H1 (cell line): ENCODE measurements at regions not wholly inside any gene's neighbourhood (a gene's known extent, or its start where the extent isn't known, plus 50 kb on each side); places are given as distances from the start of the nearest gene placed in this dataset.

Experiments used
- CTCF ChIA-PET: fragments of 300-600 bp; sonication (Branson Sonifier 250); formaldehyde crosslinking; loops from one replicate; lab custom pipeline; 2021; ENCODE audit not compliant: partially characterized antibody; lab: Charles Lee
- POLR2A ChIA-PET: fragments of 300-600 bp; sonication (Branson Sonifier 250); formaldehyde crosslinking; loops from one replicate; lab custom pipeline; 2021; ENCODE audit warnings: inconsistent platforms; ENCODE audit not compliant: partially characterized antibody; lab: Charles Lee
- DNase-seq, 2 experiments: peaks; one replicate each; pipeline versions ENCODE4 v3.0.0 to v3.0.0-alpha.2; 2010 to 2022; ENCODE audit warnings: low spot score in 2 of 2, low read depth in 1 of 2, mixed read lengths in 1 of 2
- FAIRE-seq: peaks from 2 replicates; lab custom pipeline; 2011; peaks lifted over from hg19 to GRCh38; lab: Jason Lieb, UNC
- H2AFZ ChIP-seq: 2 replicates; pipeline ENCODE4 v1.8.1; 2012; ENCODE audit warnings: low read length, inconsistent platforms
- H2AK5ac ChIP-seq: 2 replicates; pipeline ENCODE4 v1.6.1; 2013; ENCODE audit warnings: low read depth, low read length
- H2BK120ac ChIP-seq: replicated peaks from 2 replicates; pipeline ENCODE3; 2013; ENCODE audit warnings: low read depth, low read length, inconsistent platforms
- H2BK12ac ChIP-seq: 2 replicates; pipeline ENCODE4 v1.6.1; 2013; ENCODE audit warnings: low read depth, low read length
- H2BK15ac ChIP-seq: 2 replicates; pipeline ENCODE4 v1.6.1; 2013; ENCODE audit warnings: low read length
- H2BK20ac ChIP-seq: 2 replicates; pipeline ENCODE4 v1.6.1; 2013; ENCODE audit warnings: low read length
- H2BK5ac ChIP-seq: 2 replicates; pipeline ENCODE4 v1.6.1; 2013; ENCODE audit warnings: low read depth, low read length
- H3K14ac ChIP-seq: 2 replicates; pipeline ENCODE4 v1.6.1; 2013; ENCODE audit warnings: inconsistent platforms; ENCODE audit not compliant: insufficient read length
- H3K18ac ChIP-seq: 2 replicates; pipeline ENCODE4 v1.6.1; 2013; ENCODE audit warnings: low read length; ENCODE audit errors: extremely low read depth
- H3K23ac ChIP-seq: 2 replicates; pipeline ENCODE4 v1.6.1; 2013; ENCODE audit warnings: inconsistent platforms; ENCODE audit not compliant: insufficient read length
- H3K23me2 ChIP-seq: 2 replicates; pipeline ENCODE4 v1.6.1; 2013; ENCODE audit warnings: low read depth, low read length
- H3K27ac ChIP-seq: 2 replicates; pipeline ENCODE4 v1.6.1; 2011; ENCODE audit warnings: low read depth, low read length, inconsistent platforms
- H3K27me3 ChIP-seq, 4 experiments: replicated peaks in 1 of 4; 1 replicate in 1 of 4; 2 replicates in 3 of 4; pipeline versions ENCODE4 v1.6.1 to v1.8.1; 2011 to 2013; ENCODE audit warnings: low read length in 3 of 4, mild to moderate bottlenecking in 3 of 4, inconsistent platforms in 2 of 4, mixed read lengths in 2 of 4, moderate library complexity in 1 of 4; ENCODE audit not compliant: control insufficient read depth in 3 of 4, insufficient read depth in 3 of 4; ENCODE audit errors: extremely low read depth in 1 of 4
- H3K36me3 ChIP-seq, 4 experiments: 2 replicates each; pipeline versions ENCODE4 v1.6.1 to v1.8.1; 2011 to 2013; ENCODE audit warnings: mild to moderate bottlenecking in 4 of 4, low read length in 3 of 4, moderate library complexity in 2 of 4, control low read depth in 1 of 4, inconsistent platforms in 1 of 4; ENCODE audit not compliant: insufficient read depth in 4 of 4, control insufficient read depth in 2 of 4
- H3K4ac ChIP-seq: replicated peaks from 2 replicates; pipeline ENCODE3; 2013; ENCODE audit warnings: low read length, low read depth, mixed read lengths, inconsistent platforms; ENCODE audit not compliant: insufficient read length
- H3K4me1 ChIP-seq, 4 experiments: replicated peaks in 1 of 4; 1 replicate in 1 of 4; 2 replicates in 3 of 4; pipeline versions ENCODE4 v1.6.1 to v1.8.1; 2011 to 2013; ENCODE audit warnings: low read length in 3 of 4, inconsistent platforms in 2 of 4, mixed read lengths in 1 of 4; ENCODE audit not compliant: insufficient read depth in 4 of 4, control insufficient read depth in 3 of 4
- H3K4me2 ChIP-seq, 2 experiments: 2 replicates each; pipeline versions ENCODE4 v1.6.1 to v1.8.1; 2011 to 2013; ENCODE audit warnings: low read depth in 2 of 2, low read length in 2 of 2, control low read depth in 1 of 2, inconsistent platforms in 1 of 2, mild to moderate bottlenecking in 1 of 2; ENCODE audit not compliant: insufficient read depth in 1 of 2
- H3K4me3 ChIP-seq, 4 experiments: fragments of 200-600, 300-600 bp in 1 of 4; sonication (generic), shearing (Covaris generic), sonication (Bioruptor Twin) in 1 of 4; 2 replicates each; pipeline versions ENCODE4 v1.5.1 to v1.8.1; 2011 to 2016; ENCODE audit warnings: low read length in 4 of 4, low read depth in 3 of 4, control low read depth in 2 of 4, inconsistent platforms in 2 of 4, mild to moderate bottlenecking in 2 of 4, mixed read lengths in 1 of 4, moderate library complexity in 1 of 4; ENCODE audit not compliant: insufficient read depth in 2 of 4; ENCODE audit errors: extremely low read depth in 1 of 4
- H3K56ac ChIP-seq: replicated peaks from 2 replicates; pipeline ENCODE3; 2013; ENCODE audit warnings: low read depth, mild to moderate bottlenecking, mixed read lengths, low read length, inconsistent platforms; ENCODE audit not compliant: insufficient read length
- H3K79me1 ChIP-seq: 2 replicates; pipeline ENCODE4 v1.6.1; 2013; ENCODE audit warnings: low read depth, low read length, control low read depth
- H3K79me2 ChIP-seq, 2 experiments: 2 replicates each; pipeline versions ENCODE4 v1.6.1 to v1.8.1; 2012 to 2013; ENCODE audit warnings: low read length in 2 of 2, mild to moderate bottlenecking in 2 of 2, inconsistent platforms in 1 of 2; ENCODE audit not compliant: insufficient read depth in 2 of 2, control insufficient read depth in 1 of 2
- H3K9ac ChIP-seq, 4 experiments: replicated peaks in 1 of 4; 1 replicate in 1 of 4; 2 replicates in 3 of 4; pipeline versions ENCODE4 v1.6.1 to v1.8.1; 2011 to 2013; ENCODE audit warnings: low read depth in 3 of 4, low read length in 3 of 4, control low read depth in 2 of 4, mild to moderate bottlenecking in 2 of 4, moderate library complexity in 2 of 4, inconsistent platforms in 1 of 4; ENCODE audit errors: extremely low read depth in 1 of 4
- H3K9me3 ChIP-seq, 2 experiments: 2 replicates each; pipeline versions ENCODE4 v1.6.1 to v1.8.1; 2012 to 2013; ENCODE audit warnings: mild to moderate bottlenecking in 2 of 2, moderate library complexity in 2 of 2, control low read depth in 1 of 2, inconsistent platforms in 1 of 2, low read depth in 1 of 2, low read length in 1 of 2, mixed read lengths in 1 of 2; ENCODE audit not compliant: insufficient read depth in 2 of 2
- H4K20me1 ChIP-seq, 2 experiments: replicated peaks in 1 of 2; 2 replicates each; pipeline versions ENCODE3 to v1.8.1; 2011 to 2013; ENCODE audit warnings: inconsistent platforms in 2 of 2, low read length in 2 of 2, mild to moderate bottlenecking in 1 of 2; ENCODE audit not compliant: insufficient read depth in 2 of 2, control insufficient read depth in 1 of 2
- H4K5ac ChIP-seq: 2 replicates; pipeline ENCODE4 v1.6.1; 2013; ENCODE audit warnings: low read length, low read depth, mixed read lengths, inconsistent platforms; ENCODE audit not compliant: insufficient read length
- H4K8ac ChIP-seq: 2 replicates; pipeline ENCODE4 v1.8.0; 2013; ENCODE audit warnings: mild to moderate bottlenecking, moderate library complexity, low read length, inconsistent platforms; ENCODE audit not compliant: insufficient read depth; ENCODE audit errors: extremely low read depth
- H4K91ac ChIP-seq: replicated peaks from 2 replicates; pipeline ENCODE3; 2013; ENCODE audit warnings: low read length, mixed read lengths, inconsistent platforms; ENCODE audit not compliant: insufficient read length
- EP300 ChIP-seq, 2 experiments: IDR thresholded peaks; 1 replicate in 1 of 2; 2 replicates in 1 of 2; pipeline ENCODE4 v1.6.1; 2011 to 2012; ENCODE audit warnings: low read depth in 2 of 2, low read length in 2 of 2, mild to moderate bottlenecking in 2 of 2, borderline replicate concordance in 1 of 2, inconsistent platforms in 1 of 2, moderate library complexity in 1 of 2
- WGBS, 2 experiments: shearing (Covaris generic) in 1 of 2; methylation state at CpG; one replicate each; pipeline versions ENCODE4 v1.1.6 to v1.1.7; 2013 to 2015; ENCODE audit warnings: low lambda C conversion rate in 2 of 2, mixed read lengths in 2 of 2, inconsistent platforms in 1 of 2, low coverage in 1 of 2, missing lambda C conversion rate in 1 of 2; ENCODE audit not compliant: insufficient replicate concordance in 2 of 2, insufficient coverage in 1 of 2, insufficient read length in 1 of 2; ENCODE audit errors: extremely low coverage in 1 of 2, missing lambda C conversion rate in 1 of 2; 5-methylcytosine and 5-hydroxymethylcytosine counted together

- H3K4me2 ChIP-seq = no peak overlapping the region
- H2BK5ac ChIP-seq = no peak overlapping the region
- TF ChIP-seq EP300 (IDR thresholded peaks at IDR 0.05; ENCODE audit: borderline replicate concordance in 1 of 2, low read depth in 2 of 2, low read length in 2 of 2) = no peak
- ChIA-PET POLR2A (no interaction called here), CTCF (no interaction called here)
- no peak overlapping the region for H2AK5ac ChIP-seq
- WGBS, 2 experiments = 85% methylated on average over 2 of the region's 2 CpGs; no CpG with 5 or more reads in 1 of the 2 experiments
- H3K79me2 ChIP-seq = no peaks in the 10 kb centered on the region
- H3K18ac ChIP-seq = no peak overlapping the region
- H2BK20ac ChIP-seq = no peak overlapping the region
- H2BK12ac ChIP-seq = no peak overlapping the region
- H3K4me1 ChIP-seq = no peaks in the 10 kb centered on the region
- no peak overlapping the region for H3K4ac ChIP-seq
- no peak overlapping the region for H3K4me3 ChIP-seq
- no peaks in the 10 kb centered on the region for H3K9me3 ChIP-seq
- H4K20me1 ChIP-seq = no peaks in the 10 kb centered on the region
- peak overlapping the region; percentile 77; the same call in 1 of the 2 replicates for H2AFZ ChIP-seq
- no peak overlapping the region for H4K91ac ChIP-seq
- H3K56ac ChIP-seq = no peak overlapping the region
- no peak overlapping the region for H4K5ac ChIP-seq
- H4K8ac ChIP-seq = no peak overlapping the region
- no peak overlapping the region for H3K23ac ChIP-seq
- no peak for DNase-seq
- H2BK15ac ChIP-seq = no peak overlapping the region
- H3K27me3 ChIP-seq = no peaks in the 10 kb centered on the region
- H3K79me1 ChIP-seq = no peaks in the 10 kb centered on the region
- H2BK120ac ChIP-seq = no peak overlapping the region
- no peak overlapping the region for H3K14ac ChIP-seq
- no peak for FAIRE-seq
- H3K23me2 ChIP-seq = no peaks in the 10 kb centered on the region; the same call in 1 of the 2 replicates
- no peaks in the 10 kb centered on the region for H3K36me3 ChIP-seq
- H3K9ac ChIP-seq = no peak overlapping the region
- H3K27ac ChIP-seq = no peak overlapping the region
These were observed 164.8 kb downstream of the C11orf87 start for GRCh38 chr11:109586789-109587188.
